Activated T-helper 17 cell treated with anti-CD3 and anti-CD28 coated beads, Interleukin-2, amount 50 U/mL, for 72 hours (primary cell): ENCODE measurements at regions not wholly inside any gene's neighbourhood (a gene's known extent, or its start where the extent isn't known, plus 50 kb on each side); places are given as distances from the start of the nearest gene placed in this dataset.
"Not testable (repeated sequence)": the region's sequence is repeated elsewhere in the genome, so short reads cannot be mapped to it uniquely, and the experiment has no call there.

Source experiments
- ATAC-seq: fragments of 150-1000 bp; cut with Tn5 transposase; replicated peaks from 2 replicates; pipeline ENCODE4 v1.10.0; 2021; ENCODE audit warnings: mild to moderate bottlenecking, moderate library complexity
- H3K27ac Mint-ChIP-seq: one replicate; pipeline ENCODE4 v1.8.0; 2022; ENCODE audit warnings: mixed read lengths
- H3K27me3 Mint-ChIP-seq: one replicate; pipeline ENCODE4 v1.8.0; 2022; ENCODE audit warnings: mixed read lengths
- H3K36me3 Mint-ChIP-seq: one replicate; pipeline ENCODE4 v1.8.0; 2022; ENCODE audit warnings: low read depth, mild to moderate bottlenecking, mixed read lengths
- H3K4me1 Mint-ChIP-seq: one replicate; pipeline ENCODE4 v1.8.0; 2022; ENCODE audit warnings: mixed read lengths
- H3K4me3 Mint-ChIP-seq: one replicate; pipeline ENCODE4 v1.8.0; 2022; ENCODE audit warnings: mild to moderate bottlenecking, mixed read lengths
- H3K9me3 Mint-ChIP-seq: one replicate; pipeline ENCODE4 v1.8.0; 2022; ENCODE audit warnings: mixed read lengths

DNA sequence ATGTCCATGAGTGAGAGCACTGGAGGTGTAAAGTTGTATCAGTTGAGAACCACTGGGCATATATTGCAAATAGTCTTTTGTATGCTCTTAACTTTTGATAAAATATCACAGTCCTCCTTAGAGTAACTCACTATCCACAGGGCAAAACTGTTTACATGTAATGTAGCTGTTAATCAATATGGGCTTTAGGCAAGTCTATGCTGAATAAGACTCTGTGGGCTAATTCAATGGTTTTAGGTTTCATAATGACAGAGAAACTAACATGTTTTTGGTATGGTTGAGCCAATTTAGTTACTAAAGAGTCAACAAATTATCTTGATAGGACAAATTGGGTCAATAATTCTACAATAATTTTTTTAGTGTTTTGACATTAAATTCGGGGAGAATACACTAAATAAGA, 1134.9 kb upstream of the FAM98A start:
- Mint-ChIP-seq H3K27me3 (no peaks in the 10 kb centered on the region), H3K27ac (no peak overlapping the region), H3K4me3 (no peak overlapping the region), H3K9me3 (peaks cover 8% of the 10 kb centered on the region), H3K4me1 (no peaks in the 10 kb centered on the region), H3K36me3 (no peaks in the 10 kb centered on the region)
- ATAC-seq, result no peak

DNA sequence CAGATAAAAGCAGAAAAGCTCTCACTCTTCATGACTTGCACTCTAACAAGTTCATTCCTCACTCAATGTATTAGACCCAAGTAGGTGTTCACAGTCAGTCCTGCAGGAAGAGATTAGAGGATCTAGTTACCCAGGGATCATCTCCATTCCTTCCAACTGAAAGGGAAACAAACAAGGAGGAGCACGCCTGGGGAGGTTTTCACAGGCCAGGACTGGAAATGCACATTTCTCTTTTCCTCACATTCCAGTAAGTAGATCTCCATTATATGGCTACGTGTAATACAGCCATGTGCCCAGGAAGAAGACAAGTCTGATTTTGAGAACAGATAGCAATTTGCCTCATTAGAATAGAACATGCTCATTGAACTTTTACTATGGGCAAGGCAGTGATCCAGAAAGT, 1132.2 kb upstream of the FAM98A start:
- Mint-ChIP-seq H3K27me3 (no peaks in the 10 kb centered on the region), H3K36me3 (no peaks in the 10 kb centered on the region), H3K9me3 (peaks cover 4% of the 10 kb centered on the region), H3K4me1 (no peaks in the 10 kb centered on the region), H3K27ac (no peak overlapping the region), H3K4me3 (no peak overlapping the region)
- ATAC-seq, result no peak

DNA sequence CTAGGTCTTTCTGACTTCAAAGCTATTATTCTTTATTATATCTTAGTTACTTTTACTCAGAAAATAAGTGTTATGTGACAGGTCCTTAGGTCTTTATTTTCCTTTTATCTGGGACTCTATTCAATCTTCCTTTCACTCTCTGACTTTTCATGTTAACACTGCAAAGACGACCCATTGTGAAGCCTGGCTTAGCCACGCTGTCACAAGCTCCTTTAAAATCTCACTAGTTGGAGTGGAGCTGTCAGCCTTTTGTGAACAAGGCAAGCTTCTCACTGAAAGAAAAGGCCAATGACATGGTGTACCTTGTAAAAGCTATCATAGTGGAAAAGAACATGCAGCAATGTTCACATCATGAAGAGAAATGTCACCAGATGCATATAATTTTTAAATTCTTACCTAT, 1130.7 kb upstream of the FAM98A start:
- peaks cover 4% of the 10 kb centered on the region for H3K9me3 Mint-ChIP-seq
- no peak overlapping the region for H3K4me3 Mint-ChIP-seq
- H3K36me3 Mint-ChIP-seq, result no peaks in the 10 kb centered on the region
- H3K27ac Mint-ChIP-seq, result no peak overlapping the region
- no peak for ATAC-seq
- no peaks in the 10 kb centered on the region for H3K27me3 Mint-ChIP-seq
- no peaks in the 10 kb centered on the region for H3K4me1 Mint-ChIP-seq

DNA sequence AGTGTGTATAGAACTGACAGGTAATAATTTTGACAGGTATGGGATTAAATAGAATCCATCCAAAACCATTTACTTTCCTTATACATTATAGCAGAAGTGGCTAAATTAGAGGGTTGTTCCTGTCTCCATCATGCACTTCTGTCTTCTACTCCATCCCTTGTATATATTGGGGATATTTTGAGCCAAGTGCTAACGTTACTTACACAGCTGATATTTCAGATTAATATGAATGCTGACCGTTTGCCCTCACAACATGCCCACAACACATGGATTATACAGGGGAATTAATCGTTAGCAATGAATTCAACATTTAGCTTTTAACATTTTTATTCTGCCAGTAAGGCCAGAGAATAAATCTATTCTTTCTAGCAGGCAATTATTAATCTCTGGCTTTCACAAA, 1125.0 kb upstream of the FAM98A start:
- H3K27ac Mint-ChIP-seq, result no peak overlapping the region
- H3K27me3 Mint-ChIP-seq, result no peaks in the 10 kb centered on the region
- no peak overlapping the region for H3K4me3 Mint-ChIP-seq
- ATAC-seq, result no peak
- no peaks in the 10 kb centered on the region for H3K36me3 Mint-ChIP-seq
- H3K9me3 Mint-ChIP-seq, result no peaks in the 10 kb centered on the region
- H3K4me1 Mint-ChIP-seq, result no peaks in the 10 kb centered on the region

DNA sequence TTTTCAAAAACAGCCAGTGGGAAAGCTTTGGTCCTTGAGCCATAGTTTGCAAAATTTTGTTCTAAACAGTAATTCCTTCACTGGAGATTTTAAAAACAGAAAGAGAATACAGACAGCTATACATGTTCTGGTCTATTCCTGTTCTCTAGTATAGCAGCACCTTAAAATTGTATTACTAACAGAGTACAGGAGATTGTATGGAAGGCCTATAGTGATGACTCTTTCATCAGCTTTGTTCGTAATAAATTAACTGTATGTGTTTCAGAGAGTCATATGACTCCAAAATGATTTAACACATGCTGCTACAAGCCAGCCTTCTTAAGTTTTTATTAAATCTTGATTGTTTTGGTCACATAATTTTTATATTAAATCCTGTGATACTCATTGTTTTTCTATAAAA, 1124.6 kb upstream of the FAM98A start:
- H3K27me3 Mint-ChIP-seq, result no peaks in the 10 kb centered on the region
- no peaks in the 10 kb centered on the region for H3K4me1 Mint-ChIP-seq
- no peak overlapping the region for H3K27ac Mint-ChIP-seq
- peaks cover 3% of the 10 kb centered on the region for H3K9me3 Mint-ChIP-seq
- no peak for ATAC-seq
- H3K36me3 Mint-ChIP-seq, result no peaks in the 10 kb centered on the region
- H3K4me3 Mint-ChIP-seq, result no peak overlapping the region

DNA sequence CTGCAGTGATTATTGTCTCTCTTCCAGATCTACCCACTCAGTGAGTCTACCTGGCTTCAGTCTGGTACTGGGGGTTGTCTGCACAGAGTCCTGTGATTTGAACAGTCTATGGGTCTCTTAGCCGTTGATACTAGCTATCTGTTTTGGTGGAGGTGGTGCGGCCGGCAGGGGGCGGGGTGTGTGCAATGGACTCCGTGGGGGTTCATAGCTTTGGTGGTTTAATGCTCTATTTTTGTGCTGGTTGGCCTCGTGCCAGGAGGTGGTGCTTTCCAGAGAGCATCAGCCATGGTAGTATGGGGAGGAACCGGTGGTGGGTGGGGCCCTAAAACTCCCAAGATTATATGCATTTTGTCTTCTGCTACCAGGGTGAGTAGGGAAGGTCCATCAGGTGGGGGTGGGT, 1120.1 kb upstream of the FAM98A start:
- no peaks in the 10 kb centered on the region for H3K27me3 Mint-ChIP-seq
- ATAC-seq, result no peak
- no peaks in the 10 kb centered on the region for H3K4me1 Mint-ChIP-seq
- H3K4me3 Mint-ChIP-seq, result no peak overlapping the region
- H3K36me3 Mint-ChIP-seq, result no peaks in the 10 kb centered on the region
- H3K9me3 Mint-ChIP-seq, result peaks cover 20% of the 10 kb centered on the region
- H3K27ac Mint-ChIP-seq, result no peak overlapping the region

DNA sequence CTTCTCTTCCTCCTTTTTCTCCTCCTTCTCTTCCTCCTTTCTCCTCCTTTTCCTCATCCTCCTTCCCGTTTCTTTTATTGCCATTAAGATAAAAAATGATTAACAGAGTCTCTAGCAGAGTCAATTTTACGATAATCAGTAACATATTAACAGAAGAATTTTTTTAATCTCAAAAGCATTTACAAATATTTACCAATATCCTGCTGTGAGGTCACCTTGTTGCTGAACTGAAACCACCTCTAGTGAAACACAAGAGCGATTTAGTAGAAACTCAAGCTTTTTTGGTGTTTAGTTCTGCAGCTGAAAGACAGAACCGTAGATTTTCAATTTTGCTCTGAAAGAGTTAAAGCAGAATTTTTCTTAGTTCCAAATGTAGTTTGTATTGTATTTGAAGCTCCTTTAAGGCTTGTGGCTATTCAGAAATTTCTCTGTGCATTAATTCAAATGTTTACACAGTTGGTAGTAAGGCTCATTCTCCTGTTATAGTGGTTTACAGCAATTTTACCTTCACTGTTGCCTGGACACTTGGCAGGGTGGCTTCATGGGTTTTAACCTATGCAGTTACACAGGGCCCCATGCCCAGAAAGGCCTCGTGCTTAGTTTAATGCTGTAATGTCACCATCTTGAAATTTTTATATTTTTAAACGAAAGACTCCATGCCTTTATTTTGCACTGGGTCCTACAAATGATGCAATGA, 1106.6 kb upstream of the FAM98A start:
- no peak for ATAC-seq
- peaks cover 8% of the 10 kb centered on the region for H3K9me3 Mint-ChIP-seq
- H3K4me1 Mint-ChIP-seq, result no peaks in the 10 kb centered on the region
- no peak overlapping the region for H3K4me3 Mint-ChIP-seq
- H3K27me3 Mint-ChIP-seq, result no peaks in the 10 kb centered on the region
- H3K36me3 Mint-ChIP-seq, result no peaks in the 10 kb centered on the region
- no peak overlapping the region for H3K27ac Mint-ChIP-seq

DNA sequence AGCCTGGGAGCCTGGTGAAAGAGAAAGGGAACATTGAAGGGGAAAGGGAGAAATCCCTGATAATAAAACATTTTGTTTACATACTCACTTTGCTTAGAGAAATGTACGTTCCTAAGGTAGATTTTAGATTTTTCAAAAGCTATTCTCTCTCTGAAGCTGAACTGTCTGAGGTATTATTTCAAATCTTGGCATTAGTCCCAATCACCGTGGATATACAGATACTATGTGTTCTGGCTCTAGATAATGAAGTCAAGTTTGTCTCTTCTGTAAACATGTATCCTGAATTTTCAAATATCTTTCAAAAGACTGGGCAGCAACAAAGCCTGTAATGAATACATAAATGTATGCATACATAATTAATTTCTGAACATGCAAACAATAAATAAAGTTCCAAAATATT, 1104.2 kb upstream of the FAM98A start:
- no peak for ATAC-seq
- Mint-ChIP-seq H3K36me3 (no peaks in the 10 kb centered on the region), H3K27me3 (no peaks in the 10 kb centered on the region), H3K4me3 (no peak overlapping the region), H3K9me3 (peaks cover 5% of the 10 kb centered on the region), H3K4me1 (no peaks in the 10 kb centered on the region), H3K27ac (no peak overlapping the region)

DNA sequence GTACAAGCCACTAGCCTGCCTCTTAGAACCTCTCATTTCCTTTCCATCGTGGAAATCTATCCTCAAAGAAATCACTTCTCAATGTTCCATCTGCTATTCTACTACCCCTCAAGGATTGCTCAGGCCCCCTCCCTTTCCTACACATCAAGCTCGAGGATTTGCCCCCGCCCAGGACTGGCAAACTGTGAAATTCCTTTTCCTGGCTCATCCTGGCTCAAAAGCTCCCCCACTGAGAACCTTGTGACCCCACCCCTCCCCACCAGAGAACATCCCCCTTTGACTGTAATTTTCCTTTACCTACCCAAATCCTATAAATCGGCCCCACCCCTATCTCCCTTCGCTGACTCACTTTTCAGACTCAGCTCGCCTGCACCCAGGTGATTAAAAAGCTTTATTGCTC, 1103.3 kb upstream of the FAM98A start:
- not testable (repeated sequence) for ATAC-seq, H3K27me3 Mint-ChIP-seq, H3K36me3 Mint-ChIP-seq, H3K4me3 Mint-ChIP-seq, H3K4me1 Mint-ChIP-seq, H3K9me3 Mint-ChIP-seq, H3K27ac Mint-ChIP-seq

DNA sequence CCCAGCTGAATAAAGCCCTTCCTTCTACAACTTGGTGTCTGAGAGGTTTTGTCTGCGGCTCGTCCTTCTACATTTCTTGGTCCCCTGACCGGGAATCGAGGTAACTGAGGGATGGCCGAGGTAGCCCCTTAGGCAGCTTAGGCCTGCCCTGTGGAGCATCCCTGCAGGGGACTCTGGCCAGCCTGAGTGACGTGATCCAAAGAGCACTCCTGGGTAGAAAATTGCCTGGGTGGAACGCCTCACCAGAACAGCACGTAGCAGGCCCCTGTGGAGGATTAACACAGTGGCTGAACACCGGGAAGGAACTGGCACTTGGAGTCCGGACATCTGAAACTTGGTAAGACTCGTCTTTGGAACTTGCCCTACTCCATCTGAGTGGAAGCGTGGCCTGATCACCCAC, 1078.5 kb upstream of the FAM98A start:
- H3K27ac Mint-ChIP-seq, H3K4me1 Mint-ChIP-seq, H3K36me3 Mint-ChIP-seq, H3K4me3 Mint-ChIP-seq, H3K27me3 Mint-ChIP-seq, H3K9me3 Mint-ChIP-seq, ATAC-seq: not testable (repeated sequence)

DNA sequence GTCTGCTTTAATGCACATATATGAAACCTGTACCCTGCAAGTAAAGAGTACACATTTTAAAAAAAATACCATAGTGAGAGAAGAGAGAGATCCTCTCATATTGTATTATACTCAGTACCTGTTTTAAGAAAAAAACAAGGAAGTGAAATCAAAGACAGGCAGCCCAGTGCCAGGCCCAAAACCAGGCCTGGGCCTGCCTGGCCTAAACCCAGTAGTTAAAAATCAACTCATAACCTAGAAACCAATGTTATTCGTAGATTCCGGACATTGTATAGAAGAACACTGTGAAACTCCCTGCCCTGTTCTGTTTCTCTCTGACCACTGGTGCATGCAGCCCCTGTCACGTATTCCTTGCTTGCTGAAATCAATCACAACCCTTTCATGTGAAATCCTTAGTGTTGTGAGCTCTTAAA, 1078.0 kb upstream of the FAM98A start:
- not testable (repeated sequence) for H3K4me3 Mint-ChIP-seq, ATAC-seq, H3K9me3 Mint-ChIP-seq, H3K27ac Mint-ChIP-seq, H3K4me1 Mint-ChIP-seq, H3K36me3 Mint-ChIP-seq, H3K27me3 Mint-ChIP-seq

DNA sequence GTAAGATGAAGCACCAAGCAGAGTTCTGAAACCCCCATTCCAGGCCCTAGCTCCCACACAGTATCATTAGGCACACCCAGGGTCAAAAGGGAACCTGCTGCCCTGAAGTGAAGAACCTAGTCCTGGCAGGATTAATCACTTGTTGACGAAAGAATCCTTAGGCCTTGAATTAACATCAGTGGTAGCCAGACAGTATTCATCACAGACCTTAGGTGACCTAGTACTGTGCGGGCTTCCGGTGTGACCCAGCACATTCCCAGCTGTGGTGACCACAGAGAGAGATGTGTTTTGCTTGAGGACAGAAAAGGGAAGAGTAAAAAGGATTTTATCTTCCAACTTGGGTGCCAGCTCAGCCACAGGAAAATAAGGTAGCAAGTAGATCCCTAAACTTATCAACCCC, 1071.4 kb upstream of the FAM98A start:
- H3K27ac Mint-ChIP-seq, result no peak overlapping the region
- peaks cover 4% of the 10 kb centered on the region for H3K9me3 Mint-ChIP-seq
- H3K4me1 Mint-ChIP-seq, result no peaks in the 10 kb centered on the region
- no peak for ATAC-seq
- no peaks in the 10 kb centered on the region for H3K27me3 Mint-ChIP-seq
- no peak overlapping the region for H3K4me3 Mint-ChIP-seq
- no peaks in the 10 kb centered on the region for H3K36me3 Mint-ChIP-seq

DNA sequence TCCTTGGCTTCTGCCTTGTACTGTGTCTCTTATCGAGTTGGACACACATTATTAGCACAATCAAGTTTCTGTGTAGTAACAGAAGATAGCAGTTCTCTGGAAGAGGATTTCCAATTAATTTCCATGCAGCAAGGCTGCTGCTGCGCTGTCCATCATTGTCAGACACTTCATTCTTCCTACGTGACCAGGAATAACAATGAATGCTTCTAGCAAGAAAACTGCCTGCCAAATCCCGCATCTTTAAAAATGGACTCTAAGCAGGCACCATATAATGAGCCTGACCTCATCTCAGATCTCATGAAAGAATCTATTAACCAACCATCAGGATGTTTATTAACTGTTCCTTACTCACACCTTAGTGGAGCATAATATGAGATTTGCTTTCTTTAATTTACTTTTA, 1067.7 kb upstream of the FAM98A start:
- ATAC-seq, result no peak
- Mint-ChIP-seq H3K36me3 (no peaks in the 10 kb centered on the region), H3K27ac (no peak overlapping the region), H3K4me1 (no peaks in the 10 kb centered on the region), H3K27me3 (no peaks in the 10 kb centered on the region), H3K9me3 (peaks cover 9% of the 10 kb centered on the region), H3K4me3 (no peak overlapping the region)

DNA sequence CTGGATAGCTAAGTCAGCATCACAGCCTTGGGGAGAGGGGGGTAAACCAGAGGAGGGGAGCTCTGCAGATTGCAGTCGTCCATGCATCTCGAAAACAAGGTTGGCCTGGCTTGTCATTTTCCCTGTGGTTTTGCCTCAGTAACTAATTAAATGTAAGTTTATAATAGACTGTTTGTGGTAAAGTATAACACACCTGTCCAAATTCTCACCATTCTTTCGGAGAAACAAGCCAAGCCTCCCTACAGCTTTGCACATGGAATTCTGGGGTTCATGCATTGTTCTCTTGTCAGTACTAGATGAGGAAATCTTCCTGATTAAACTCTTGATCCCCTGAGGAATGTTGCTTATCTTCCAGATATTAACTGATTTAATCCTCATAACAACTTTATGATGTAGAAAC, 1065.2 kb upstream of the FAM98A start:
- Mint-ChIP-seq H3K36me3 (no peaks in the 10 kb centered on the region), H3K9me3 (peaks cover 9% of the 10 kb centered on the region), H3K4me1 (no peaks in the 10 kb centered on the region), H3K27ac (no peak overlapping the region), H3K27me3 (no peaks in the 10 kb centered on the region), H3K4me3 (no peak overlapping the region)
- no peak for ATAC-seq

DNA sequence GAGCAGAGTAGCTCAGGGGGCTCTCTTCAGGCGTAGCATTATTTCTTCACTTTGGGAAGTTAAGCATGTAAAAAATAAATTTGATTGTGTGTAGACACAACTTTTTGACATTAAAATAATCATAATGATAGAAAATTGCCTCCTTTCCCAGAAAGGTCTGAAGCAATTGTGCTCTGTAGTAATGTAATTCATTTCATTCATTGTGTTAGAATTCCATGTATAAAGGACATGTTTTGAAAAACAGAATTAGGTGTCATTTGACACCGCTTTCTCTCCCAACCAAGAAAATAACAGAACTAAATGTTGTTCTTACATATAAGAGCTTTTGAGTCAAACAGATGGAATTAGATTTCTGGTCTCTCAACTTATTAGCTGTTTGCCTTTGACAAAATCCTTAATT, 1064.2 kb upstream of the FAM98A start:
- ATAC-seq, result no peak
- no peaks in the 10 kb centered on the region for H3K4me1 Mint-ChIP-seq
- H3K36me3 Mint-ChIP-seq, result no peaks in the 10 kb centered on the region
- H3K27me3 Mint-ChIP-seq, result no peaks in the 10 kb centered on the region
- no peak overlapping the region for H3K27ac Mint-ChIP-seq
- H3K4me3 Mint-ChIP-seq, result no peak overlapping the region
- H3K9me3 Mint-ChIP-seq, result peaks cover 9% of the 10 kb centered on the region

DNA sequence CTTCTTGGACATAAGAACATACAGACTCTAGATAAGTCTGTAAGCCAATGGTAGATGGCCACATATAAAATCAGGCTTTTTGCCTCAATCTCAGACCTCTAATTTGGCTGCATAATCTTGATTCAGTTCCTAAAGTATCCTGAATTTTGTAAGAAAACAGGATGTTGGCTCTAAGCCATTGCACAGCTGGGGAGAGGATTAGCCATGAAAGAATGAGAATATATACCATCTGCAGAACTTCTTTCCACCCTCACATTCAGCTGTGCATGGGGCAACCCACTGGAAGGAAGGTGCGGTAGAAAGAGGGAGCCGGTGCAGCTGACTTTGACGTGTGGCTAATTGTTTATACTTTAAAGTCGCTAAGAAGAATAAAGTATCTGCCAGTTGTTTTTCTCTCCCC, 1061.6 kb upstream of the FAM98A start:
- Mint-ChIP-seq H3K9me3 (peaks cover 15% of the 10 kb centered on the region), H3K27me3 (no peaks in the 10 kb centered on the region), H3K4me1 (no peaks in the 10 kb centered on the region), H3K27ac (no peak overlapping the region), H3K4me3 (no peak overlapping the region), H3K36me3 (no peaks in the 10 kb centered on the region)
- no peak for ATAC-seq
